ENCODE measurements at regions not wholly inside any gene's neighbourhood (a gene's known extent, or its start where the extent isn't known, plus 50 kb on each side); places are given as distances from the start of the nearest gene placed in this dataset.

DNA sequence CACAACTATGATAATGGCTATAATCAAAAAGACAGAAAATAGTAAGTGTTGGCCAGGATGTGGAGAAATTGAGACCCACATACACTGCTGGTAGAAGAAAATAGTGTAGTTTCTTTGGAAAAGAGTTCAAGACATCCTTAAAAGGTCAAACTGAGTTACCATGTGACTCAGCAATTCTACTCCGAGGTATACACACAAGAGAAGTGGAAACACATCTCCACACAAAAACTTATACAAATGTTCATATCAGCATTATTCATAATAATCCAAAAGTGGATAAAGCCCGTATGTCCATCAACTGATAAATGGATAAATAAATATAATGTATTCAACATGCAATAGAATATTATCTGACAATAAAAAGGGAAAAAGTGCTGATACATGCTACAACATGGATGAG, 532.2 kb downstream of the NR2F1-AS1 start:
- DNase-seq, result no peak

GRCh38 chr5:93044859-93045666, 536.0 kb downstream of the NR2F1-AS1 start:
- DNase-seq, result no peak

GRCh38 chr5:93039888-93040287, 541.1 kb downstream of the NR2F1-AS1 start:
- DNase-seq, result no peak

DNA sequence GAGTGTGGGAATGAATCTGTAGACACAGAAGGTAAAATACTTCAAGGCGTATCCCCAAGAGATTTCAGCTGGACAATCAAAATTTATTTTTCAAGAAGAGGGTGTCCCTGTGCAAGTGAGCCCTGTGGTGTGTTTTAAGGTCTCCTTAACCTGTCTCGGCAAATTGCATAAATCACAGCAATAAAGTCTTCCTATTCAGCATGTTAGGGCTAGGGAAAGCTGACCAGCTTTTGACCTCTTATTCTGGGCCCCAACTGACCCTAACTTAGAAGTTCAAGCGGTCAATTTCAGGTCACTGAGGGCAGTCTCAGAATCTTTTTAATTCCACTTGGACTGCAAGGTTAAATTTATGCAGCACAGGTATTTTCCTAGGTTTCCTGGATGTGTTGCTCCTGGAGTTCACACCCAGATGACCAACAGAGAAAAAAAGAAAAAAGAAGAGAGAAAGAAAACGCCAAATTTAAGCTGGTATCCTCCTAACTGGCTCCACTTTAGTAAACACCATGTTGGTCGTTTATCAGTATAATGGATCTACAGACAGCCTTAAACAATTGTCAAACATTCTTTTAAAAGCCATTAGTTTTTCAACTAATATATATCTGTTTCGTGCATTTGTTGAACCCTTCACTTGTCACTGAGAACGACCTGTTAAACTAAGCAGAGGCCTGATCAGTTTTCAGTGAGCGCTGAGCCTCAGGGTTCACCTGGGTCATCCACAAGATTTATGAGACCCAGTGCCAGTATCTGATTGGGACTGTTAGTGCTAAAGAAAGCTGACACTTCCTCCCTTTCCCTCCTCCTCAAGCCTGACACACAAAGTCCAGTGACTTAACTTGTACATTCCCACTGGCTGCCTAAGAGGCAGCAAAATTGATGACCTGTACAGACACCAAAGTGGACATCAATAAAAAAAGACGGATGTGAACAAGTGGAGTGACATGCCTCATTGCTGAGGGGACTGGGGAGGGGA, 546.1 kb downstream of the NR2F1-AS1 start:
- DNase-seq, result no peak

- DNase-seq, result no peak
Measured at GRCh38 chr5:93022796-93023447, 558.1 kb downstream of the NR2F1-AS1 start.

DNA sequence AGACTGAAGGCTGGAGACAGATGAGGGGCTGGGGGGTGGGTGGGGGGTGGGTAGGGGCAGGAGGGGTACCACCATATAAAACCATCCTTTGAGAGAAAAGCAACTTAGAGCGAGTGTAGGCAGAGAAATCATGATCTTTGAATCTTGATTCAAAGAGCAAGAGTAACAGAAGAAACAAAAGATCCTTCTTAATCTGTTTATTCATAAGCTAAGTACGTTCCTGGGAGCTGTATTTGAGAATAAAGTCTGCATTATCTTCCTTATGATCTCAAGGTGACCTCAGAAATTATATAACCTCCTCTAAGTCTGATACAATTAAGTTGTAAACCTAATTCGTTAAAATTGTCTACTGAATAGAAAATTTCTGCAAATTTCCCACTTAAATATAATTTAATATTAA, 558.8 kb downstream of the NR2F1-AS1 start:
- DNase-seq, result no peak

DNA sequence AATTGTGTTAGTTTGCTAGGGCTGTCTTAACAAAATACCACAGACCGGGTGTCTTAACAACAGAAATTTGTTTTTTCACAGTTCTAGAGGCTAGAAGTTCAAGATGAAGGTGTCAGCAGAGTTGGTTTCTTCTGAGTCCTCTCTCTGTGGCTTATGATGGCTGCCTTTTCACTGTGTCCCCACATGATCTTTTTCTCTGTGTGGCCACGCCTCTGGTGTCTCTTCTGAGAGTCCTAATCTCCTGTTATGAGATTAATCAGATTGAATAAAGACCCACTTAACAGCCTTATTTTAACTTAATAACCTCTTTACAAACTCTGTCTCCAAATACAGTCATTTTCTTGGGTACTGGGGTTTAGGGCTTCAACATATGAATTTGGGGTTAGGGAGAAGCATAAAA, 561.1 kb downstream of the NR2F1-AS1 start:
- DNase-seq, result no peak

DNA sequence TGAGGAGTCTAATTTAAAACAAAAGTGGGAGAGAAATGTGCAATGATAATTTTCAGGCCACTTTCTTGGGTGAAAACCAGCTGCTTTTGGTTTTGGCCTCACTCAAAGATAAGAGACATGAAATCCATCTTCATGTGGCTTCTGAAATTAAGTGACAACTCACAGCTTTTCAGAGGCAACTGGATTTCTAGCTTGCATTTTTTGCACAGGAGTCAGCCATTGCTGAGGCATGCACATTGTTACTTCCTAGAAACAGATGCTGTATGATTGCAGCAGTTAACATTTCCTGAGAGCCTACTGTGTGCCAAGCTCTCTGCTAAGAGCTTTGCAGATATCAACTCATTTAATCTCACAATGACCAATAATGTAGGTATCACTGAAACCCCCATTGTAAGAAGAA, 562.6 kb downstream of the NR2F1-AS1 start:
- DNase-seq, result no peak

DNA sequence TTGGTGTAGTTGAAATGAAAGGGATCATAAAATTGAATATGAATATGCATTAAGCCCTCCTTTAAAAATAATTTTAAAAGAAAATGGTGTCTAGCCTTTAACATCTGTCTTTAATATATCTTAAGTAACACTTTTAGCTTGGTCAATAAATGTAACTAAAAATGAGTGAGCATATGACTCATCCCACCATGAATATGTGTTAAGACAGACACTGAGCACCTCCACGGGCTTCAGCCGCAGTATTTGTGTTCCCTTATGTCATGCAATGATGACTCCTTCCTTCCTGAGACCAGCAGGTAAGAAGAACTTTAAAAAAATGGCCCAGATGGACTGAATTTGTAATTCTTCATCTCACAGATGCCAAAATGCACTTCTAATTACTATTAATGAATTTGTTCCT, 563.2 kb downstream of the NR2F1-AS1 start:
- DNase-seq, result no peak

GRCh38 chr5:93017376-93017775, 563.6 kb downstream of the NR2F1-AS1 start:
- no peak for DNase-seq

DNA sequence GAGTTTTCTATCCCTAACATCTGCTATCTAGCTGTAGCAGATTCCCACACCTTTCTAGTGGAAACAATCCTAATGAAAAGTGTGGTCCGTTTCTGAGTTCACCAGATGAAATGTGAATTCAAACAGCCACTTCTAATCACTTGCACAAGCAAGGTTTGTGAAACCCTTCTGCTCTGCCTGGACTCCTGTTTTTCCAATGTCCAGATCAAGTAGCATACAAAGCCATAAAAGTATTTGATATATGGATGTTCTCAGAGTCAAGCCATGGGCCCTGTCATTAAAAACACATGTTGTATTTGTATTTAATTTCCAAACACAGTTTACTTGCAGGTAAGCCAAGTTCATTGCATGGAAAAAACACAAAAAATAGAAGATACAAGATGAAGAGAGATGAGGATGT, 570.4 kb downstream of the NR2F1-AS1 start:
- DNase-seq, result no peak

DNA sequence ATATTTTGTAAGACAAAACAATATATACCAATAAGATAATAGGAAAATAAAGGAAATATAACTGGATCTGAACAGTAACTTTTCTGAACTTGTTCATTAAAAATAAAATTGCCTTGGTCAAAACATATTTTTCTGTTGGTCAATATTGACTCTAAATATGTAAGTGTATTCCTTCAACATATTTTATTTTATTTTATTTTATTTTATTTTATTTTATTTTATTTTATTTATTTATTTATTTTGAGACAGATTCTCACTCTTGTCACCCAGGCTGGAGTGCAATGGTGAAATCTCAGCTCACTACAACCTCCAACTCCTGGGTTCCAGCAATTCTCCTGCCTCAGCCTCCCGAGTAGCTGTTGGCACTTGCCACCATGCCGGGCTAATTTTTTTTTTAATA, 571.0 kb downstream of the NR2F1-AS1 start:
- DNase-seq, result no peak

DNA sequence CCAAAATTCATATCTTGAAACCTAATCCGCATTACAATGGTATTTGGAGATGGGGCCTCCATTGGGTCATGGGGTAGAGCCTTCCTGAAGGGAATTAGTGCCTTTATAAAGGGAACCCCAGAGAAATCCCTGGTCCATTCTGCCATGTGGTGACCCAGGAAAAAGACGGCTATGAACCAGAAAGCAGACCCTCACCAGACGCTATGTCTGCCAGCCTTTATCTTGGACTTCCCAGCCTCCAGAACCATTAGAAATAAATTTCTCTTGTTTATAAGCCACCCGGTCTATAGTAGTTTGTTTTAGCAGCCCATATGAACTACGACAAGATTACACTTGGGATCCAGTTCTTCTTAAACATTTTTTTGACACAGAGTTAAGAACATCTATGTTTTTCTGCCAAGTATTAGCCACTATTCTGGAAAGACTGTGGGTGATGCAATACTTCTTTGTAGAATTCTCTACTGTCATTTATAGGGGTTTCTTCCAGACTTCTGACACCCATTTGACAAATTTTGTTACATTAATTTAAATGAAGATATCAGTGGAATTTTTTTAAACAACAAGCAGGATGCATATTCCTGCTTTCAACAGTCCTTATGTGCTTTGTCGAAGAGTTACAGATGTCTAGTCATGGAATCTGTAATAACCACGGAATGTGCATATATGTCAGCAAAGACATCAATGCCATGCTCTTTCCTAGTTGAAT, 572.4 kb downstream of the NR2F1-AS1 start:
- DNase-seq, result no peak

GRCh38 chr5:93006915-93007314, 574.1 kb downstream of the NR2F1-AS1 start:
- no peak for DNase-seq

GRCh38 chr5:92998456-92998855, 582.6 kb downstream of the NR2F1-AS1 start:
- no peak for DNase-seq

GRCh38 chr5:92994392-92994791, 586.6 kb downstream of the NR2F1-AS1 start:
- DNase-seq, result no peak

DNA sequence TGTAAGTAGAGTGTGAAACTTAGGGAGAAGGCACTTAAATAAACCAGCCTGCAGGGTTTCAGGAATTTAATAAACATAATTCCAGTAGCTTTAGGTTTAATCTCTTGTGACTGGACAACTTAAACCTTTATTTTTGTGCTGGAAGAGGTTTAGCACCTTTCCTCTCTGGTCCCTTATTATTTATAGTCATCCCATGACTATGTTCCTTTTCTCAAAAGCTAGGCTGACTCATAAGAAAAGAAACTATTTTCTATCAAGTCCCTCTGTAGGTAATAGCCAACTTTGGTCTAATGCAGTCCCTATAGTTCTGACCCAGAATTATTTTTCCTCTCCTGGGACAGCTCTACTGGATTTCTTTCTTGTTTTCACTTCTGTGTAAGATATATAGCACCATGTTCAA, 588.9 kb downstream of the NR2F1-AS1 start:
- DNase-seq, result no peak

GRCh38 chr5:92991581-92992067, 589.4 kb downstream of the NR2F1-AS1 start:
- DNase-seq, result no peak

DNA sequence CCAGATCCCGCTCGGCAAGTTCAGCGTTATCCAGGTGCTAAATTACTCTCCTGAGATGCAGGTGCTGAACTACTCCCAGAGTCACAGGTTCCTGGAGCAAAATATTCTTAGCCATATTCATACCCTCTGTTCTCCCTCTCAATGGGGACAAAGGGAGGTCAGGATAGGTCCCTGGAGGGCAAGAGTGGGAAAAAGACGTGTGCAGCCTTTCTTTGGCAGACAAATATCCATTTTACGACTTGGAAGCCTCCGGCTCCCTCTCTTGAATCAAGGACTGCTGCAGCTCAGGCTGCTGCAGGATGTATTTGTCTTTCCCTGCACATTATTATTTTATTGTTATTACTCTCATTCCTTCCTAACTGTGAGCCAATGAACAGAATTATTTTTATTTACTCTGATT, 590.2 kb downstream of the NR2F1-AS1 start:
- DNase-seq, result no peak

DNA sequence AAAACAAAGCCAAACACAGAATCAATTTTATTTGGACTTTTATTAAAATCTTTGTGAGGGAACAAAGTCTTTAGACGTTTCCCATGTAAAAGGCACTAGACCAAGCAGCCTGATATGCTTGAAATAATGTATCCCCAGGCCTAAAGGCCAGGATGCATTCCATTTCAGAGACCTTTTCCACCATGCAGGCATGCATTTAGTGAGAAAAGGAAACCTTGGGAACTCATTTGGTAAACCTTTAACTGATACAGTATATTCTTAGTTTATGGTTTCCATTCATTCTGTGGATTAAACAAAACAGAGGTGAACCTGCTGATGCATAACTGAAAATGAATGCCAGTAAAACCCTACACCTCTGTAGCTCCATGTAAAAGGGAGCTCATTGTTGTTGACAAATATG, 600.0 kb downstream of the NR2F1-AS1 start:
- DNase-seq, result no peak

DNA sequence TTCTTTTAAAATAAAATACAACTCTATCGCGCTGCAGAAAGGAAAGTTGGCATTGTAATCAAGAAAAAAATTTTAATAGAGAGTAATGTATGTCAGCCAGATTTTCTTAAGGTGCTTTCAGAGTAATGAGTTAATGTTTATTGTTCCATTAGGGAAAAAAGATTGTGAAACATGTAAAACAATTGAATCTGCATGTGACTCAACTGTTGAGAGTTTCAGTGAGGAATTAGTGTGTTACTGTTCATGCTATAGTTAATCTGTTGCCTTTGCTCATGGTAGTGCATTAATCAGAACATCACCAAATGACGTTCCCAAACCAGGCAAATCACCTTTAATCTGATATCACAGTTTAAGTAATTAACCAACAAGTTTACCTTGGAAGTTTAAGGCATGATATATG, 600.5 kb downstream of the NR2F1-AS1 start:
- no peak for DNase-seq

DNA sequence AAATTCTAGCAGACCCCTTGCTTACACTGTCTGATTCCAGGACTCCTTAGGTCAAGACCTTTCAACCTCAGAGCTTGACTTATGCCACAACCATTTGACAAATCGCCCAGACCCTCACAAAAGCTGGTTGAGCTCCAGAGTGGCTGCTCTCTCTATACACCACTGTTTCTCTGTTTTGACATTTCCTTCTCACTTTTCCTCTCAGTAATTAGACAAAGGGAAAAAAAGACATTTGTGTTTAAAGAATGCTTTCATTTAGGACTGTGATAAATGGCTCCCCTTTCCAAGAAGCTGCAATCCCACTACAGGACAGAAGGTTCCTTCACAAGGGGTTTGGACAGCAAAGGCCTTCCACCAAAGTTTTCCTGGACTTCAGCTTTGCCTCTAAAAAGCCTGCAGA, 601.3 kb downstream of the NR2F1-AS1 start:
- no peak for DNase-seq

All from NCI-H1930 (cell line).